Naive thymus-derived CD4-positive, alpha-beta T cell (primary cell): ENCODE measurements at regions not wholly inside any gene's neighbourhood (a gene's known extent, or its start where the extent isn't known, plus 50 kb on each side); places are given as distances from the start of the nearest gene placed in this dataset.
"Not testable (repeated sequence)": the region's sequence is repeated elsewhere in the genome, so short reads cannot be mapped to it uniquely, and the experiment has no call there.

Experiments used
- ATAC-seq: fragments of 150-1000 bp; cut with Tn5 transposase; 2 replicates; pipeline ENCODE4 v1.10.0; 2021; ENCODE audit warnings: mild to moderate bottlenecking, moderate library complexity
- CTCF ChIA-PET: fragments of 350-600 bp; sonication (Branson Sonifier 250); formaldehyde crosslinking; loops from one replicate; lab custom pipeline; 2021; ENCODE audit warnings: antibody characterized with exemption; lab: Charles Lee
- POLR2A ChIA-PET: fragments of 350-600 bp; sonication (Branson Sonifier 250); formaldehyde crosslinking; loops from one replicate; lab custom pipeline; 2021; ENCODE audit warnings: antibody characterized with exemption, inconsistent platforms; lab: Charles Lee
- DNase-seq, 9 donors: peaks; one replicate each; pipeline versions ENCODE4 v3.0.0 to v3.0.0-alpha.2; 2020 to 2022; ENCODE audit warnings: mixed read lengths in 1 of 9
- H3K27ac ChIP-seq: one replicate; pipeline ENCODE4 v1.7.0; 2013; ENCODE audit warnings: mild to moderate bottlenecking, low read depth, low read length, moderate library complexity
- H3K27me3 ChIP-seq, 2 donors: one replicate each; pipeline ENCODE4 v1.7.0; 2013; ENCODE audit warnings: low read length in 2 of 2, mild to moderate bottlenecking in 2 of 2, moderate library complexity in 2 of 2; ENCODE audit not compliant: control insufficient read depth in 2 of 2, insufficient read depth in 2 of 2
- H3K36me3 ChIP-seq, 3 experiments: 1 replicate in 2 of 3; 2 replicates in 1 of 3; pipeline ENCODE4 v1.7.0; 2013; ENCODE audit warnings: low read length in 3 of 3, mild to moderate bottlenecking in 3 of 3, moderate library complexity in 1 of 3; ENCODE audit not compliant: insufficient read depth in 3 of 3, control insufficient read depth in 2 of 3
- H3K4me1 ChIP-seq, 2 donors: one replicate each; pipeline ENCODE4 v1.7.0; 2013; ENCODE audit warnings: low read length in 2 of 2, mild to moderate bottlenecking in 2 of 2, moderate library complexity in 1 of 2; ENCODE audit not compliant: control insufficient read depth in 2 of 2, insufficient read depth in 2 of 2
- H3K4me3 ChIP-seq: 2 replicates; pipeline ENCODE4 v1.7.0; 2013; ENCODE audit warnings: mild to moderate bottlenecking, low read length
- H3K9me3 ChIP-seq, 3 experiments: 1 replicate in 2 of 3; 2 replicates in 1 of 3; pipeline ENCODE4 v1.7.0; 2013; ENCODE audit warnings: low read length in 3 of 3; ENCODE audit not compliant: control insufficient read depth in 2 of 3
- H3K27ac Mint-ChIP-seq, 9 donors: one replicate each; pipeline ENCODE4 v1.8.0; 2020 to 2022; ENCODE audit warnings: mixed read lengths in 9 of 9, mild to moderate bottlenecking in 8 of 9, moderate library complexity in 5 of 9, inconsistent platforms in 2 of 9
- H3K27me3 Mint-ChIP-seq, 5 donors: one replicate each; pipeline ENCODE4 v1.8.0; 2021 to 2022; ENCODE audit warnings: mixed read lengths in 5 of 5, mild to moderate bottlenecking in 1 of 5
- H3K36me3 Mint-ChIP-seq, 5 donors: one replicate each; pipeline ENCODE4 v1.8.0; 2020 to 2022; ENCODE audit warnings: mixed read lengths in 5 of 5, mild to moderate bottlenecking in 3 of 5, inconsistent platforms in 1 of 5
- H3K4me1 Mint-ChIP-seq, 7 donors: one replicate each; pipeline ENCODE4 v1.8.0; 2020 to 2022; ENCODE audit warnings: mixed read lengths in 7 of 7, mild to moderate bottlenecking in 3 of 7, inconsistent platforms in 1 of 7
- H3K4me3 Mint-ChIP-seq, 10 donors: one replicate each; pipeline ENCODE4 v1.8.0; 2020 to 2022; ENCODE audit warnings: mild to moderate bottlenecking in 10 of 10, mixed read lengths in 10 of 10, moderate library complexity in 6 of 10, inconsistent platforms in 2 of 10
- H3K9me3 Mint-ChIP-seq, 11 donors: one replicate each; pipeline ENCODE4 v1.8.0; 2020 to 2022; ENCODE audit warnings: mixed read lengths in 11 of 11, mild to moderate bottlenecking in 4 of 11, inconsistent platforms in 1 of 11, moderate library complexity in 1 of 11
- intact Hi-C, 2 donors: fragments of 100-400 bp; cut with micrococcal nuclease; formaldehyde crosslinking; loops; one replicate each; pipeline ENCODE4 v1.15.1; 2023

- peaks cover 0 to 14% (median 0%) of the 10 kb centered on the region in 3 experiments for H3K9me3 ChIP-seq
- no peak overlapping the region for H3K4me3 ChIP-seq
- CTCF ChIA-PET, result no interaction called here
- no peak overlapping the region for H3K27ac Mint-ChIP-seq
- no peak overlapping the region for H3K4me3 Mint-ChIP-seq
- H3K27ac ChIP-seq, result no peak overlapping the region
- H3K36me3 Mint-ChIP-seq, result peaks cover 0 to 9% (median 3%) of the 10 kb centered on the region in 5 donors
- ATAC-seq, result no peak
- H3K36me3 ChIP-seq, result no peaks in the 10 kb centered on the region
- intact Hi-C loops, result no loop called here
- POLR2A ChIA-PET, result no interaction called here
- no peaks in the 10 kb centered on the region for H3K4me1 ChIP-seq
- DNase-seq, result no peak
- no peaks in the 10 kb centered on the region for H3K4me1 Mint-ChIP-seq
- H3K27me3 Mint-ChIP-seq, result peaks cover 0 to 24% (median 6%) of the 10 kb centered on the region in 5 donors
- H3K9me3 Mint-ChIP-seq, result peaks cover 9 to 39% (median 19%) of the 10 kb centered on the region in 11 donors
- H3K27me3 ChIP-seq, result no peaks in the 10 kb centered on the region
These were observed 174.5 kb upstream of the NDUFV2 start for GRCh38 chr18:8928044-8928443.

GRCh38 chr18:8928847-8929780 lies 173.4 kb upstream of the NDUFV2 start:
- DNase-seq, result no peak
- Histone ChIP-seq H3K9me3 (peaks cover 0 to 14% (median 0%) of the 10 kb centered on the region in 3 experiments), H3K27me3 (no peaks in the 10 kb centered on the region), H3K36me3 (no peaks in the 10 kb centered on the region), H3K27ac (no peak overlapping the region), H3K4me1 (no peaks in the 10 kb centered on the region), H3K4me3 (no peak overlapping the region)
- no peak overlapping the region for H3K4me3 Mint-ChIP-seq
- ChIA-PET CTCF (interaction anchor here (0.6 kb wide), 1 partner anchor 376 kb away, joined by 3 read pairs; no protein-coding TSS in a partner anchor), POLR2A (no interaction called here)
- H3K9me3 Mint-ChIP-seq, result peaks cover 10 to 39% (median 19%) of the 10 kb centered on the region in 11 donors
- ATAC-seq, result no peak
- H3K36me3 Mint-ChIP-seq, result peaks cover 0 to 9% (median 3%) of the 10 kb centered on the region in 5 donors
- intact Hi-C loops, result no loop called here
- no peaks in the 10 kb centered on the region for H3K4me1 Mint-ChIP-seq
- no peak overlapping the region for H3K27ac Mint-ChIP-seq
- H3K27me3 Mint-ChIP-seq, result peaks cover 0 to 25% (median 7%) of the 10 kb centered on the region in 5 donors

GRCh38 chr18:8930990-8931616 lies 171.4 kb upstream of the NDUFV2 start:
- Histone ChIP-seq H3K4me3 (no peak overlapping the region), H3K9me3 (peaks cover 0 to 14% (median 0%) of the 10 kb centered on the region in 3 experiments), H3K36me3 (no peaks in the 10 kb centered on the region), H3K27me3 (no peaks in the 10 kb centered on the region), H3K27ac (no peak overlapping the region), H3K4me1 (no peaks in the 10 kb centered on the region)
- peaks cover 0 to 24% (median 7%) of the 10 kb centered on the region in 5 donors for H3K27me3 Mint-ChIP-seq
- H3K27ac Mint-ChIP-seq, result no peak overlapping the region
- H3K4me1 Mint-ChIP-seq, result no peaks in the 10 kb centered on the region
- H3K4me3 Mint-ChIP-seq, result no peak overlapping the region
- peaks cover 10 to 34% (median 16%) of the 10 kb centered on the region in 11 donors for H3K9me3 Mint-ChIP-seq
- ATAC-seq, result no peak
- ChIA-PET POLR2A (no interaction called here), CTCF (no interaction called here)
- peaks cover 0 to 9% (median 3%) of the 10 kb centered on the region in 5 donors for H3K36me3 Mint-ChIP-seq
- intact Hi-C loops, result no loop called here
- DNase-seq, result no peak

- ChIA-PET POLR2A (no interaction called here), CTCF (no interaction called here)
- DNase-seq, result no peak
- Histone ChIP-seq H3K36me3 (no peaks in the 10 kb centered on the region), H3K27me3 (no peaks in the 10 kb centered on the region), H3K27ac (no peak overlapping the region), H3K4me3 (no peak overlapping the region), H3K4me1 (no peaks in the 10 kb centered on the region), H3K9me3 (peaks cover 0 to 14% (median 0%) of the 10 kb centered on the region in 3 experiments)
- no peak for ATAC-seq
- Mint-ChIP-seq H3K27me3 (peaks cover 3 to 23% (median 7%) of the 10 kb centered on the region in 5 donors), H3K27ac (no peak overlapping the region), H3K4me1 (no peaks in the 10 kb centered on the region), H3K4me3 (no peak overlapping the region), H3K36me3 (peaks cover 0 to 9% (median 0%) of the 10 kb centered on the region in 5 donors), H3K9me3 (peaks cover 6 to 24% (median 13%) of the 10 kb centered on the region in 11 donors)
- intact Hi-C loops, result no loop called here
These were observed 169.6 kb upstream of the NDUFV2 start for GRCh38 chr18:8932866-8933265.

GRCh38 chr18:8933714-8934284 lies 168.7 kb upstream of the NDUFV2 start:
- peaks cover 0 to 13% (median 0%) of the 10 kb centered on the region in 3 experiments for H3K9me3 ChIP-seq
- ChIA-PET POLR2A (no interaction called here), CTCF (interaction anchor here (0.6 kb wide), 1 partner anchor 867 kb away, joined by 3 read pairs; no protein-coding TSS in a partner anchor)
- intact Hi-C loops, result no loop called here
- H3K36me3 ChIP-seq, result no peaks in the 10 kb centered on the region
- H3K27me3 ChIP-seq, result no peaks in the 10 kb centered on the region
- no peak overlapping the region for H3K27ac ChIP-seq
- Mint-ChIP-seq H3K4me3 (no peak overlapping the region), H3K27me3 (peaks cover 4 to 25% (median 7%) of the 10 kb centered on the region in 5 donors), H3K9me3 (peaks cover 6 to 22% (median 10%) of the 10 kb centered on the region in 11 donors), H3K27ac (no peak overlapping the region), H3K36me3 (peaks cover 0 to 9% (median 0%) of the 10 kb centered on the region in 5 donors), H3K4me1 (no peaks in the 10 kb centered on the region)
- H3K4me3 ChIP-seq, result no peak overlapping the region
- DNase-seq (no peak), ATAC-seq (no peak)
- no peaks in the 10 kb centered on the region for H3K4me1 ChIP-seq

- H3K27ac ChIP-seq, H3K27ac Mint-ChIP-seq, H3K27me3 ChIP-seq, intact Hi-C loops, H3K9me3 ChIP-seq, H3K4me3 Mint-ChIP-seq, POLR2A ChIA-PET, H3K9me3 Mint-ChIP-seq, H3K4me3 ChIP-seq, H3K36me3 ChIP-seq, H3K4me1 Mint-ChIP-seq, CTCF ChIA-PET, H3K36me3 Mint-ChIP-seq, DNase-seq, H3K4me1 ChIP-seq, ATAC-seq: not testable (repeated sequence)
- peaks cover 4 to 23% (median 7%) of the 10 kb centered on the region in 5 donors for H3K27me3 Mint-ChIP-seq
These were observed 167.2 kb upstream of the NDUFV2 start for GRCh38 chr18:8935346-8935745.
